Trophoblast cell (in vitro differentiated cells and primary cell): ENCODE measurements at regions not wholly inside any gene's neighbourhood (a gene's known extent, or its start where the extent isn't known, plus 50 kb on each side); places are given as distances from the start of the nearest gene placed in this dataset.

Experiments
- DNase-seq, 2 donors: peaks; one replicate each; pipeline ENCODE4 v3.0.0-alpha.2; 2016
- H2AFZ ChIP-seq: 2 replicates; pipeline ENCODE4 v1.6.1; 2013; ENCODE audit warnings: low read length, moderate library complexity, mild to moderate bottlenecking; ENCODE audit not compliant: insufficient read depth, poor library complexity
- H2AK5ac ChIP-seq: 2 replicates; pipeline ENCODE4 v1.6.1; 2013; ENCODE audit warnings: mild to moderate bottlenecking, low read length
- H2BK120ac ChIP-seq: 2 replicates; pipeline ENCODE4 v1.6.1; 2013; ENCODE audit warnings: low read length, mild to moderate bottlenecking, moderate library complexity; ENCODE audit not compliant: insufficient read depth, poor library complexity
- H2BK12ac ChIP-seq: 2 replicates; pipeline ENCODE4 v1.6.1; 2013; ENCODE audit warnings: mild to moderate bottlenecking, low read length, moderate library complexity
- H2BK5ac ChIP-seq: 2 replicates; pipeline ENCODE4 v1.6.1; 2013; ENCODE audit warnings: low read length, low read depth, moderate library complexity, mild to moderate bottlenecking; ENCODE audit not compliant: poor library complexity
- H3K14ac ChIP-seq: 2 replicates; pipeline ENCODE4 v1.6.1; 2013; ENCODE audit warnings: mild to moderate bottlenecking, low read length
- H3K18ac ChIP-seq: 2 replicates; pipeline ENCODE4 v1.6.1; 2013; ENCODE audit warnings: mild to moderate bottlenecking, low read length
- H3K23ac ChIP-seq: 2 replicates; pipeline ENCODE4 v1.6.1; 2013; ENCODE audit warnings: low read length
- H3K27ac ChIP-seq: 2 replicates; pipeline ENCODE4 v1.5.1; 2013; ENCODE audit warnings: low read depth, mild to moderate bottlenecking, inconsistent platforms, low read length, moderate library complexity
- H3K27me3 ChIP-seq: 2 replicates; pipeline ENCODE4 v1.6.1; 2013; ENCODE audit warnings: inconsistent platforms, mild to moderate bottlenecking, low read length, moderate library complexity; ENCODE audit not compliant: insufficient read depth
- H3K36me3 ChIP-seq, 2 experiments: 1 replicate in 1 of 2; 2 replicates in 1 of 2; pipeline ENCODE4 v1.6.1; 2013; ENCODE audit warnings: low read length in 2 of 2, mild to moderate bottlenecking in 2 of 2, moderate library complexity in 1 of 2; ENCODE audit not compliant: insufficient read depth in 2 of 2, control insufficient read depth in 1 of 2
- H3K4ac ChIP-seq: 2 replicates; pipeline ENCODE4 v1.6.1; 2013; ENCODE audit warnings: low read depth, mild to moderate bottlenecking, low read length, moderate library complexity
- H3K4me1 ChIP-seq, 2 experiments: 1 replicate in 1 of 2; 2 replicates in 1 of 2; pipeline ENCODE4 v1.6.1; 2013; ENCODE audit warnings: low read length in 2 of 2, mild to moderate bottlenecking in 2 of 2, moderate library complexity in 1 of 2; ENCODE audit not compliant: insufficient read depth in 2 of 2, control insufficient read depth in 1 of 2
- H3K4me2 ChIP-seq: 2 replicates; pipeline ENCODE4 v1.6.1; 2013; ENCODE audit warnings: inconsistent platforms, mild to moderate bottlenecking, low read length, moderate library complexity
- H3K4me3 ChIP-seq: 2 replicates; pipeline ENCODE4 v1.5.1; 2013; ENCODE audit warnings: mild to moderate bottlenecking, low read depth, low read length, inconsistent platforms
- H3K79me1 ChIP-seq: one replicate; pipeline ENCODE4 v1.6.1; 2013; ENCODE audit warnings: low read length
- H3K79me2 ChIP-seq: 2 replicates; pipeline ENCODE4 v1.6.1; 2013; ENCODE audit warnings: low read length, mild to moderate bottlenecking; ENCODE audit not compliant: control insufficient read depth, insufficient read depth, poor library complexity
- H3K9ac ChIP-seq: 2 replicates; pipeline ENCODE4 v1.6.1; 2013; ENCODE audit warnings: mild to moderate bottlenecking, low read length
- H3K9me3 ChIP-seq: 2 replicates; pipeline ENCODE4 v1.6.1; 2013; ENCODE audit warnings: low read depth, mild to moderate bottlenecking, control low read depth, inconsistent platforms, low read length; ENCODE audit not compliant: insufficient read depth
- H4K12ac ChIP-seq: 2 replicates; pipeline ENCODE4 v1.6.1; 2013; ENCODE audit warnings: low read depth, mild to moderate bottlenecking, low read length, moderate library complexity
- H4K8ac ChIP-seq: 2 replicates; pipeline ENCODE4 v1.6.1; 2013; ENCODE audit warnings: low read depth, mild to moderate bottlenecking, low read length, moderate library complexity
- H4K91ac ChIP-seq: one replicate; pipeline ENCODE4 v1.6.1; 2013; ENCODE audit warnings: low read depth, mild to moderate bottlenecking, low read length, moderate library complexity
- WGBS: extraction: QIAGEN DNeasy Blood & Tissue Kit; methylation state at CpG from one replicate; pipeline ENCODE4 v1.1.7; 2013; ENCODE audit warnings: missing lambda C conversion rate; ENCODE audit not compliant: insufficient read length, insufficient coverage; ENCODE audit errors: extremely low coverage; 5-methylcytosine and 5-hydroxymethylcytosine counted together

DNA sequence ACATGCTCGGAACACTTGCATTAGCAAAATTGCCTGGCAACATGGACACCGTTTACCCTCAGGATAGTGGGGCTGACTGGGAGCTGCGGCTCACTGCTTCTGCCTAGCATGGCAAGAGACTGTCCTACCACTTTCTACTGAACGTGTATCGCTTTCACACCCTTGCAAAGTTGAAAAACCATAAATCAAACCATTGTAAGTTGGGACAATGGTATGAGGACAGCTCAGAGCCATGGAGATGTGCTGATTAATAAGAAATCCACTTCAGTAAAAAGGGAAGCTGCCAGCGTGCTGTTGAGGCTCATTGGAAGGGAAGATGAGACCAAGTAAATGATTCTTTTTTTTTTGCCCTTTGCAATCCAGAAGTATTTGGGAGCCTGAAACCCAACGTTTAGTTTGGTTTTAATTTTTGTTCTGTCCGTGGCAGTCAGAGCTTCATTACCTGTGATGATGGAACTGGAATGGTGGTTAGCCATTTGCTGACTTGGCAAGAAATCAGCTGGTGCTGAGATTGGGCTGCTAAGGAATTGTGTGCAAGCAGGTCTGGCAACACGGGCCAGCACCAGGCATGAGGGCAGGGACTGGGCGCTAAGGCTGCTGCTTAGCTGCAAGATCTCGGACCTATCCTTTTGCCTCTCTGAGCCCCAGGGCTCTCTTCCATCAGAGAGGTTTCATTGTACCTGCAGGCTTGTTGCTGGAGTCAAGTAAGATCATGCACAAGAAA, 75.5 kb upstream of the HS6ST1 start:
- Histone ChIP-seq H3K14ac (no peak overlapping the region), H2BK120ac (no peak overlapping the region), H3K79me2 (no peaks in the 10 kb centered on the region), H3K9ac (no peak overlapping the region), H4K12ac (no peak overlapping the region), H2AK5ac (no peak overlapping the region), H4K91ac (no peak overlapping the region), H3K36me3 (no peaks in the 10 kb centered on the region), H3K18ac (no peak overlapping the region), H3K79me1 (peaks cover 8% of the 10 kb centered on the region), H2AFZ (no peak overlapping the region), H3K9me3 (no peaks in the 10 kb centered on the region), H3K27me3 (no peaks in the 10 kb centered on the region), H2BK5ac (no peak overlapping the region), H3K4me1 (peaks cover 7 to 11% of the 10 kb centered on the region in 2 experiments), H3K27ac (no peak overlapping the region), H3K23ac (no peak overlapping the region), H3K4me2 (no peak overlapping the region), H2BK12ac (no peak overlapping the region), H3K4me3 (no peak overlapping the region), H3K4ac (no peak overlapping the region), H4K8ac (no peak overlapping the region)
- no CpG with 5 or more reads among the region's 11 CpGs for WGBS
- peak in 1 of 2 donors; percentile 42 for DNase-seq

DNA sequence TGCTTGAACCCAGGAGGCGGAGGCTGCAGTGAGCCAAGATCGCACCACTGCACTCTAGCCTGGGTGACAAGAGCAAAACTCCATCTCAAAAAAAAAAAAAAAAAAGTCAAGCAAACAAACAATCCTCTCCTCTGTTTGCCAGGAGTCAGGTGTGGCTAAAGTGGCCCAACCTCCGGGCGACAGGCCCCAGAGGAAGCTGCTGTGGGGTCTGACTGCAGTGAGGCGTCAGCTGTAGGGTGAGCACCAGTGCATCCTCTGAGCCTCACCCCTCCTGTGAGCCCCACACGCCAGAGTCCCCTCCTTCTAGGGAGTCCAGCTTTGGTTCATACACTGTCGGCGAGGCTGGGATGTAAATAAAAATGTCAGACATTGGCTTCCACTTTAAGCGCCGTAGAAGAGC, 76.5 kb upstream of the HS6ST1 start:
- H2BK120ac ChIP-seq, result no peak overlapping the region
- H3K23ac ChIP-seq, result no peak overlapping the region
- H3K18ac ChIP-seq, result peak overlapping the region; percentile 57
- no peak overlapping the region for H2AK5ac ChIP-seq
- H3K27ac ChIP-seq, result no peak overlapping the region
- peaks cover 7 to 11% of the 10 kb centered on the region in 2 experiments for H3K4me1 ChIP-seq
- H3K4me2 ChIP-seq, result no peak overlapping the region
- peak overlapping the region; percentile 43 for H4K91ac ChIP-seq
- H4K8ac ChIP-seq, result no peak overlapping the region
- no peaks in the 10 kb centered on the region for H3K79me2 ChIP-seq
- no peak overlapping the region for H3K4ac ChIP-seq
- H3K79me1 ChIP-seq, result peaks cover 8% of the 10 kb centered on the region
- no peaks in the 10 kb centered on the region for H3K36me3 ChIP-seq
- WGBS, result no CpG with 5 or more reads among the region's 10 CpGs
- no peak overlapping the region for H2BK5ac ChIP-seq
- no peak overlapping the region for H2AFZ ChIP-seq
- no peak for DNase-seq
- no peak overlapping the region for H3K9ac ChIP-seq
- H3K9me3 ChIP-seq, result no peaks in the 10 kb centered on the region
- no peak overlapping the region for H3K4me3 ChIP-seq
- no peak overlapping the region for H4K12ac ChIP-seq
- no peak overlapping the region for H3K14ac ChIP-seq
- H2BK12ac ChIP-seq, result peak overlapping the region; percentile 65
- no peaks in the 10 kb centered on the region for H3K27me3 ChIP-seq

DNA sequence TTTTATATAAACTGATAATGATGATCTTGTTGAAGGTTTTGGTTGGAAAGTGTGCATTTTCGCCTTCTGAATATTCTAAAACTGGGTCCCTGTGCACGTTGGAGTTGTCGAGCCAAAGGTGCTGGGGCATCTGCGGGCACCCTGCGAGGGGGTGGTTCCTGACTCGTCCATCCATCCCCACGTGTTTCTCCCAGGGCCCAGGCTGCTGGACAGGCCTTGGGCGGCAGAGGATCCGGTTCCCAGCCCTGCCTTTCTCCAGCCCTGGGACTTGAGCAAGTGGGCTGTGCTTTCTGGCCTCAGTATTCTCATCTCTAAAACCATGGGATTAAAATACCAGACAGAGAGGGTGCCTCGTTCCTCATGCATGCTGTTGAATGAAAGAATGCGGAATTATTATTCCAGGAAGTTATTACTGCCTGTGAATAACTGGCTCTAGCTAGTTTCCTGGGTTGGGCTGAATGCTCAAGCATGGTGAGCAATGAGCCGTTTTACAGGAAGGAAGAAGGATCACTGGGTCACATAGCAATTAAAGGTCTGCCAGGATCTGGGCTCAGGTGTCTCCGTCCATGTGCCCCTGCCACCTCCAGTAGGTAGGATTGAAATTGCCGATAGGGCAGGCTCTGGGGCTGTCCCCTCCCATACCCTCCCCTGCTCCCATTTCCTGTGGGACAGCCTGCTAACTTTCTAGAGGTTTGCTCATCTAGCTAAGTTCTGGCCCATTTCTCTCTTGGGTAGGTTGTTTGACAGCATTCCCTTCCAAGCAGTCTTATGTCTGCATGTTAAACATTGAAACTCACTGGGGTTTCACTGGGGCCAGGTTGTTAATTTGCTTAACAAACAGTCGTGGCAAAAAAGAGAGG, 77.2 kb upstream of the HS6ST1 start:
- no peaks in the 10 kb centered on the region for H3K9me3 ChIP-seq
- no peak overlapping the region for H4K12ac ChIP-seq
- WGBS, result no CpG with 5 or more reads among the region's 15 CpGs
- no peaks in the 10 kb centered on the region for H3K27me3 ChIP-seq
- H2BK120ac ChIP-seq, result peak overlapping the region; percentile 70
- no peak overlapping the region for H3K23ac ChIP-seq
- peak overlapping the region; percentile 35 for H2AK5ac ChIP-seq
- H2AFZ ChIP-seq, result peak overlapping the region; percentile 57
- no peak overlapping the region for H3K4me2 ChIP-seq
- H3K14ac ChIP-seq, result no peak overlapping the region
- H3K79me2 ChIP-seq, result no peaks in the 10 kb centered on the region
- no peak overlapping the region for H3K18ac ChIP-seq
- H3K4ac ChIP-seq, result no peak overlapping the region
- H3K36me3 ChIP-seq, result no peaks in the 10 kb centered on the region
- peak overlapping the region; percentile 65 for H4K8ac ChIP-seq
- peak overlapping the region; percentile 15 for H4K91ac ChIP-seq
- peak; percentile 34 to 56 for DNase-seq
- H2BK5ac ChIP-seq, result peak overlapping the region; percentile 79
- H3K9ac ChIP-seq, result no peak overlapping the region
- peaks cover 6% of the 10 kb centered on the region for H3K79me1 ChIP-seq
- H3K4me3 ChIP-seq, result no peak overlapping the region
- peaks cover 7 to 11% of the 10 kb centered on the region in 2 experiments for H3K4me1 ChIP-seq
- peak overlapping the region; percentile 82 for H2BK12ac ChIP-seq
- peak overlapping the region; percentile 84 for H3K27ac ChIP-seq

DNA sequence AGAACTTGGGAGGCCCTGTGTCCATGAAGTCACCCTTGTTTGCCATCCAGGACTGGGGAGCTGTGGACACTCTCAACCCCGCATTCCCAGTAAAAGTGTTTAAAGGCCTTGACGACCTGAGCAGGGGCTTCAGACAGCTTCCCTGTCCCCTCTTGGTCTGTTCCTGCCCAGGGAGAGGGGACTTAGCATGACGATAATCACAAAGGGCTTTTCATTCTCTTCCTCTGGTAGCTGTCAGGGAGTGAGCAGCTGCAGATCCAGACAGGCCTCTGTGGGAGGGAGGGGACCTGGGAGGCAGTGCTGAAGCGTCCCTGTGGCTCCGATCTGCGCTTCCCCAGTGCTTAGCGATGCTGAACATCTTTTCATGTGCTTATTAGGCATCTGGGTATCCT, 77.8 kb upstream of the HS6ST1 start:
- Histone ChIP-seq H3K14ac (peak overlapping the region; percentile 64), H3K79me1 (peaks cover 6% of the 10 kb centered on the region), H3K23ac (no peak overlapping the region), H2BK12ac (peak overlapping the region; percentile 61), H3K27ac (peak overlapping the region; percentile 84), H3K36me3 (no peaks in the 10 kb centered on the region), H3K79me2 (no peaks in the 10 kb centered on the region), H3K4ac (no peak overlapping the region), H2BK120ac (peak overlapping the region; percentile 70), H2AK5ac (peak overlapping the region; percentile 10), H2AFZ (peak overlapping the region; percentile 57), H3K9me3 (no peaks in the 10 kb centered on the region), H3K4me1 (peaks cover 7 to 11% of the 10 kb centered on the region in 2 experiments), H3K27me3 (no peaks in the 10 kb centered on the region), H4K12ac (no peak overlapping the region), H2BK5ac (peak overlapping the region; percentile 79), H3K9ac (no peak overlapping the region), H3K4me3 (no peak overlapping the region), H3K18ac (no peak overlapping the region), H3K4me2 (peak overlapping the region; percentile 9), H4K91ac (peak overlapping the region; percentile 15), H4K8ac (peak overlapping the region; percentile 65)
- no CpG with 5 or more reads among the region's 7 CpGs for WGBS
- peak; percentile 46 to 64 for DNase-seq
